Right lobe of liver (tissue), 6 donors: ENCODE measurements at regions not wholly inside any gene's neighbourhood (a gene's known extent, or its start where the extent isn't known, plus 50 kb on each side); places are given as distances from the start of the nearest gene placed in this dataset.

ENCODE experiments used
- ATAC-seq, 4 donors: fragments of 200-7000 bp; cut with Tn5 transposase; one replicate each; pipeline ENCODE4 v1.9.1; 2020; ENCODE audit warnings: mild to moderate bottlenecking in 4 of 4, moderate library complexity in 4 of 4
- DNase-seq, 3 donors: peaks; one replicate each; pipeline ENCODE4 v3.0.0-alpha.2; 2020
- H3K27ac ChIP-seq, 3 donors: fragments of 200-600 bp; one replicate each; pipeline ENCODE4 v1.8.0; 2022
- H3K27me3 ChIP-seq, 2 donors: fragments of 200-600 bp; one replicate each; pipeline ENCODE4 v1.8.0; 2022
- H3K36me3 ChIP-seq, 4 donors: fragments of 200-600 bp; sonication (generic) in 1 of 4; one replicate each; pipeline versions ENCODE4 v1.5.1 to v1.8.0; 2017 to 2022; ENCODE audit warnings: control low read depth in 1 of 4
- H3K4me1 ChIP-seq, 4 donors: fragments of 200-600 bp; sonication (generic) in 1 of 4; one replicate each; pipeline versions ENCODE4 v1.5.1 to v1.8.0; 2017 to 2022; ENCODE audit warnings: control low read depth in 1 of 4
- H3K4me3 ChIP-seq, 3 donors: fragments of 200-600 bp; one replicate each; pipeline ENCODE4 v1.8.0; 2022
- H3K9me3 ChIP-seq, 4 donors: fragments of 200-600 bp; sonication (generic) in 1 of 4; one replicate each; pipeline versions ENCODE4 v1.5.1 to v1.8.0; 2017 to 2022; ENCODE audit warnings: control low read depth in 1 of 4
- CTCF ChIP-seq, 4 donors: fragments of 200-600 bp in 3 of 4; fragments of 450-650 bp in 1 of 4; IDR thresholded peaks; one replicate each; pipeline versions ENCODE4 v1.5.1 to v1.8.0; 2016 to 2022; ENCODE audit warnings: antibody characterized with exemption in 4 of 4, mild to moderate bottlenecking in 2 of 4
- POLR2A ChIP-seq: fragments of 450-650 bp; IDR thresholded peaks from one replicate; pipeline ENCODE4 v1.6.1; 2017; ENCODE audit warnings: antibody characterized with exemption, mild to moderate bottlenecking
- WGBS: methylation state at CpG from one replicate; pipeline ENCODE4 v1.1.6; 2018; ENCODE audit warnings: low coverage, low lambda C conversion rate; ENCODE audit not compliant: insufficient coverage; ENCODE audit errors: missing lambda C conversion rate; 5-methylcytosine and 5-hydroxymethylcytosine counted together
- intact Hi-C, 2 donors: fragments of 100-400 bp; cut with DNase I; formaldehyde crosslinking; loops; one replicate each; pipeline versions ENCODE4 v1.11.2 to v1.14.1; 2022
- donor health status: DM: no; HTN: yes; CAD: no.
- donor health status: DM: no; HTN: no; CAD: no.
- donor health status: DM: no; HTN: no; CAD: no.
- donor health status: DM: no; HTN: yes; CAD: no.
- donor health status: DM: no; HTN: yes; CAD: no.

- no peaks in the 10 kb centered on the region for H3K9me3 ChIP-seq
- no peaks in the 10 kb centered on the region for H3K36me3 ChIP-seq
- no peak for TF ChIP-seq POLR2A
- TF ChIP-seq CTCF (IDR thresholded peaks at IDR 0.05), result no peak
- H3K4me1 ChIP-seq, result no peaks in the 10 kb centered on the region
- DNase-seq (no peak), ATAC-seq (no peak)
- intact Hi-C loops, result no loop called here
- WGBS, result no CpG with 5 or more reads among the region's 4 CpGs
- no peaks in the 10 kb centered on the region for H3K27me3 ChIP-seq
- no peak overlapping the region for H3K27ac ChIP-seq
- no peak overlapping the region for H3K4me3 ChIP-seq
These were observed 209.9 kb upstream of the CNTN3 start for GRCh38 chr3:74824366-74824765.

GRCh38 chr3:74814181-74814580, 199.7 kb upstream of the CNTN3 start:
- Histone ChIP-seq H3K36me3 (no peaks in the 10 kb centered on the region), H3K27ac (no peak overlapping the region), H3K9me3 (no peaks in the 10 kb centered on the region), H3K27me3 (no peaks in the 10 kb centered on the region), H3K4me3 (no peak overlapping the region), H3K4me1 (no peaks in the 10 kb centered on the region)
- DNase-seq (no peak), ATAC-seq (no peak)
- intact Hi-C loops, result no loop called here
- WGBS, result 52% methylated on average over 3 of the region's 3 CpGs
- no peak for TF ChIP-seq CTCF (IDR thresholded peaks at IDR 0.05)
- no peak for TF ChIP-seq POLR2A

- H3K9me3 ChIP-seq, result no peaks in the 10 kb centered on the region
- 51% methylated on average over 3 of the region's 3 CpGs for WGBS
- H3K27me3 ChIP-seq, result no peaks in the 10 kb centered on the region
- intact Hi-C loops, result no loop called here
- no peak overlapping the region for H3K27ac ChIP-seq
- no peak for TF ChIP-seq CTCF (IDR thresholded peaks at IDR 0.05)
- TF ChIP-seq POLR2A, result no peak
- no peak overlapping the region for H3K4me3 ChIP-seq
- H3K4me1 ChIP-seq, result no peaks in the 10 kb centered on the region
- H3K36me3 ChIP-seq, result no peaks in the 10 kb centered on the region
- no peak for DNase-seq
- no peak for ATAC-seq
These were observed 198.3 kb upstream of the CNTN3 start for GRCh38 chr3:74812756-74813155.

GRCh38 chr3:74808506-74809275, 194.2 kb upstream of the CNTN3 start:
- no peaks in the 10 kb centered on the region for H3K4me1 ChIP-seq
- H3K36me3 ChIP-seq, result no peaks in the 10 kb centered on the region
- no peaks in the 10 kb centered on the region for H3K9me3 ChIP-seq
- no peaks in the 10 kb centered on the region for H3K27me3 ChIP-seq
- H3K27ac ChIP-seq, result no peak overlapping the region
- DNase-seq, result no peak
- intact Hi-C loops, result no loop called here
- ATAC-seq, result no peak
- WGBS, result 47% methylated on average over 1 of the region's 1 CpG
- no peak overlapping the region for H3K4me3 ChIP-seq
- TF ChIP-seq CTCF (IDR thresholded peaks at IDR 0.05), result no peak
- TF ChIP-seq POLR2A, result no peak
